ENCODE measurements at regions not wholly inside any gene's neighbourhood (a gene's known extent, or its start where the extent isn't known, plus 50 kb on each side); places are given as distances from the start of the nearest gene placed in this dataset.

GRCh38 chr18:79579807-79580497 lies 99.7 kb upstream of the CTDP1 start:
- no peaks in the 10 kb centered on the region for H3K27me3 ChIP-seq
- TF ChIP-seq CTCF (IDR thresholded peaks at IDR 0.05) (no peak), POLR2A (IDR thresholded peaks at IDR 0.05) (no peak)
- H3K27ac ChIP-seq, result no peak overlapping the region
- H3K4me3 ChIP-seq, result no peak overlapping the region
- DNase-seq, result peak in 2 of 3 donors; percentile 35
- H3K36me3 ChIP-seq, result no peaks in the 10 kb centered on the region
- peaks cover 0 to 24% (median 2%) of the 10 kb centered on the region in 4 donors for H3K4me1 ChIP-seq
- no peaks in the 10 kb centered on the region for H3K9me3 ChIP-seq

- TF ChIP-seq CTCF (IDR thresholded peaks at IDR 0.05) (no peak), POLR2A (IDR thresholded peaks at IDR 0.05) (no peak)
- no peaks in the 10 kb centered on the region for H3K9me3 ChIP-seq
- DNase-seq, result peak in 2 of 3 donors; percentile 30 to 39
- H3K36me3 ChIP-seq, result no peaks in the 10 kb centered on the region
- no peaks in the 10 kb centered on the region for H3K27me3 ChIP-seq
- no peak overlapping the region for H3K27ac ChIP-seq
- peaks cover 0 to 24% (median 1%) of the 10 kb centered on the region in 4 donors for H3K4me1 ChIP-seq
- H3K4me3 ChIP-seq, result no peak overlapping the region
Measured at GRCh38 chr18:79580498-79581171, 99.0 kb upstream of the CTDP1 start.

- no peak for TF ChIP-seq CTCF (IDR thresholded peaks at IDR 0.05)
- TF ChIP-seq POLR2A (IDR thresholded peaks at IDR 0.05), result no peak
- DNase-seq, result peak in 1 of 3 donors; percentile 18
- Histone ChIP-seq H3K27me3 (no peaks in the 10 kb centered on the region), H3K4me3 (no peak overlapping the region), H3K36me3 (no peaks in the 10 kb centered on the region), H3K4me1 (peaks cover 0 to 17% (median 1%) of the 10 kb centered on the region in 4 donors), H3K9me3 (no peaks in the 10 kb centered on the region), H3K27ac (no peak overlapping the region)
Measured at GRCh38 chr18:79581406-79581805, 98.2 kb upstream of the CTDP1 start.

DNA sequence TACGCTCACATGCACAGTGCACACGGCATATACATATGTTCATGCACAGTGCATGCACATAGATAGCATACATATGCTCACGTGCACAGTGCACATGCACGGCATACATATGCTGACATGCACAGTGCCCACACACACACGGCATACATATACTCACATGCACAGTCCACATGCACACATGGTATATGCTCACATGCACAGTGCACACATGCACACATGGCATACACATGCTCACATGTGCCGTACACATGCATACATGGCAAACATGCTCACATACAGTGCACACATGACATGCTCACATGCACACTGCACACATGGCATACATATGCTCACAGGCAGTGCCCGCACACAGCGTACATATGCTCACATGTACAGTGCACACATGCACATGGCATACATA lies 97.7 kb upstream of the CTDP1 start:
- DNase-seq, result peak in 1 of 3 donors; percentile 11

GRCh38 chr18:79582978-79583377 lies 96.6 kb upstream of the CTDP1 start:
- TF ChIP-seq POLR2A (IDR thresholded peaks at IDR 0.05) (no peak), CTCF (IDR thresholded peaks at IDR 0.05) (no peak)
- no peaks in the 10 kb centered on the region for H3K27me3 ChIP-seq
- H3K27ac ChIP-seq, result no peak overlapping the region
- H3K4me1 ChIP-seq, result peaks cover 0 to 2% (median 0%) of the 10 kb centered on the region in 4 donors
- no peaks in the 10 kb centered on the region for H3K36me3 ChIP-seq
- H3K9me3 ChIP-seq, result no peaks in the 10 kb centered on the region
- H3K4me3 ChIP-seq, result no peak overlapping the region
- DNase-seq, result peak in 1 of 3 donors; percentile 21

More for the DNA sequence above, 97.7 kb upstream of the CTDP1 start:
- Histone ChIP-seq H3K36me3 (no peaks in the 10 kb centered on the region), H3K4me1 (peaks cover 0 to 12% (median 0%) of the 10 kb centered on the region in 4 donors), H3K9me3 (no peaks in the 10 kb centered on the region), H3K27me3 (no peaks in the 10 kb centered on the region), H3K4me3 (no peak overlapping the region), H3K27ac (no peak overlapping the region)
- no peak for TF ChIP-seq POLR2A (IDR thresholded peaks at IDR 0.05)
- TF ChIP-seq CTCF (IDR thresholded peaks at IDR 0.05), result no peak
